ENCODE measurements at regions not wholly inside any gene's neighbourhood (a gene's known extent, or its start where the extent isn't known, plus 50 kb on each side); places are given as distances from the start of the nearest gene placed in this dataset.

- Histone ChIP-seq H3K36me3 (no peaks in the 10 kb centered on the region), H3K27me3 (no peaks in the 10 kb centered on the region)
- no peak for TF ChIP-seq CTCF (IDR thresholded peaks at IDR 0.05)
Measured at GRCh38 chr1:219784660-219785381, 143.5 kb downstream of the SLC30A10 start.

GRCh38 chr1:219783605-219784235, 144.6 kb downstream of the SLC30A10 start:
- Histone ChIP-seq H3K9me3 (no peaks in the 10 kb centered on the region), H3K27me3 (no peaks in the 10 kb centered on the region), H3K4me3 (no peak overlapping the region), H3K36me3 (no peaks in the 10 kb centered on the region), H3K27ac (no peak overlapping the region), H3K4me1 (no peaks in the 10 kb centered on the region)
- no peak for DNase-seq (ENCODE audit: low spot score in 2 of 2)
- intact Hi-C loops (cut with DNase I) = no loop called here
- TF ChIP-seq CTCF (IDR thresholded peaks at IDR 0.05) = no peak

More at GRCh38 chr1:219784660-219785381, 143.5 kb downstream of the SLC30A10 start:
- H3K9me3 ChIP-seq = no peaks in the 10 kb centered on the region
- intact Hi-C loops (cut with DNase I) = no loop called here
- H3K27ac ChIP-seq = no peak overlapping the region
- no peak overlapping the region for H3K4me3 ChIP-seq
- H3K4me1 ChIP-seq = no peaks in the 10 kb centered on the region
- no peak for DNase-seq (ENCODE audit: low spot score in 2 of 2)

- Histone ChIP-seq H3K4me1 (no peaks in the 10 kb centered on the region), H3K4me3 (no peak overlapping the region), H3K27ac (no peak overlapping the region), H3K36me3 (no peaks in the 10 kb centered on the region), H3K9me3 (no peaks in the 10 kb centered on the region), H3K27me3 (no peaks in the 10 kb centered on the region)
- DNase-seq (ENCODE audit: low spot score in 2 of 2) = no peak
- intact Hi-C loops (cut with DNase I) = no loop called here
- TF ChIP-seq CTCF (IDR thresholded peaks at IDR 0.05) = no peak
Measured at GRCh38 chr1:219782929-219783328, 145.4 kb downstream of the SLC30A10 start.

GRCh38 chr1:219782311-219782710, 146.0 kb downstream of the SLC30A10 start:
- DNase-seq (ENCODE audit: low spot score in 2 of 2) = no peak
- Histone ChIP-seq H3K27me3 (no peaks in the 10 kb centered on the region), H3K4me3 (no peak overlapping the region), H3K9me3 (no peaks in the 10 kb centered on the region), H3K4me1 (no peaks in the 10 kb centered on the region), H3K27ac (no peak overlapping the region), H3K36me3 (no peaks in the 10 kb centered on the region)
- intact Hi-C loops (cut with DNase I) = no loop called here
- TF ChIP-seq CTCF (IDR thresholded peaks at IDR 0.05) = no peak

GRCh38 chr1:219781491-219781890, 146.9 kb downstream of the SLC30A10 start:
- Histone ChIP-seq H3K36me3 (no peaks in the 10 kb centered on the region), H3K9me3 (no peaks in the 10 kb centered on the region), H3K4me3 (no peak overlapping the region), H3K27me3 (no peaks in the 10 kb centered on the region), H3K27ac (no peak overlapping the region), H3K4me1 (no peaks in the 10 kb centered on the region)
- TF ChIP-seq CTCF (IDR thresholded peaks at IDR 0.05) = no peak
- no peak for DNase-seq (ENCODE audit: low spot score in 2 of 2)
- intact Hi-C loops (cut with DNase I) = no loop called here
